HEK293 (cell line): ENCODE measurements at regions not wholly inside any gene's neighbourhood (a gene's known extent, or its start where the extent isn't known, plus 50 kb on each side); places are given as distances from the start of the nearest gene placed in this dataset.

ENCODE experiments used
- GLI4 ChIP-seq: fragments of 450-650 bp; formaldehyde crosslinking; IDR thresholded peaks from 2 replicates; pipeline ENCODE4 v1.5.1; 2016; ENCODE audit warnings: missing biosample characterization, missing genetic modification characterization
- TCF7L2 ChIP-seq: IDR thresholded peaks from 2 replicates; pipeline ENCODE4 v1.6.1; 2011; ENCODE audit warnings: low read depth, mild to moderate bottlenecking, inconsistent platforms, low read length, moderate library complexity, borderline replicate concordance
- ZFP69B ChIP-seq: fragments of 450-650 bp; formaldehyde crosslinking; IDR thresholded peaks from 2 replicates; pipeline ENCODE4 v1.5.1; 2016; ENCODE audit warnings: missing biosample characterization, missing genetic modification characterization
- ZNF350 ChIP-seq: fragments of 450-650 bp; formaldehyde crosslinking; IDR thresholded peaks from 2 replicates; pipeline ENCODE4 v1.5.0; 2017; ENCODE audit warnings: missing biosample characterization, mild to moderate bottlenecking, missing genetic modification characterization
- ZNF514 ChIP-seq: fragments of 450-650 bp; formaldehyde crosslinking; IDR thresholded peaks from 2 replicates; pipeline ENCODE4 v1.5.1; 2016; ENCODE audit warnings: missing biosample characterization, missing genetic modification characterization
- ZNF558 ChIP-seq: fragments of 450-650 bp; formaldehyde crosslinking; IDR thresholded peaks from 2 replicates; pipeline ENCODE4 v1.5.1; 2016; ENCODE audit warnings: missing biosample characterization, missing genetic modification characterization
- TF ChIP-seq, protein P1 (sequence below): fragments of 450-650 bp; formaldehyde crosslinking; IDR thresholded peaks from 2 replicates; pipeline ENCODE4 v1.5.1; 2016; ENCODE audit warnings: missing biosample characterization, missing genetic modification characterization
- TF ChIP-seq, protein P2 (sequence below): fragments of 450-650 bp; formaldehyde crosslinking; IDR thresholded peaks from 2 replicates; pipeline ENCODE4 v1.5.1; 2016; ENCODE audit warnings: missing biosample characterization, missing genetic modification characterization

DNA sequence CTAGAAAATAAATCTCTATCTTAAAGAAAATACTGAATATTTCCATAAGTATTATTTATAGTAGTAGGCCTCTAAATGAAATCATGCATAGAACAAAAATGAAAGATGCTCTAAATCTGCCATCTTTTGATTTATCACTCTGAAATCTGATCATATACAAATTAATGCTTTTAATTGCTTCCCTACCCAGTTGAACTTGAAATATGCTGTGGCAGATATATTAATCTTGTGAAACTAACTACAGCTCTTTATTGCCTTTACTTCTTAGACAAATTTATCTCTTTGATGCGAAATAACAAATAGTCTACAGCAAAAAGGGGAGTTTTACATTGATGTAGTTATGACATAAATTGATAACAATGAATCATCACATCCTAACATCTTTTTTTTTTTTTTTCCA lies 510.7 kb upstream of the SLITRK6 start:
- TF ChIP-seq ZFP69B, result no peak
- TF ChIP-seq ZNF514 (tag by site-specific recombination), result no peak
- no peak for TF ChIP-seq TCF7L2
- TF ChIP-seq ZNF558 (tag by site-specific recombination), result no peak
- no peak for TF ChIP-seq GLI4 (tag by site-specific recombination)
- TF ChIP-seq, protein P1, sequence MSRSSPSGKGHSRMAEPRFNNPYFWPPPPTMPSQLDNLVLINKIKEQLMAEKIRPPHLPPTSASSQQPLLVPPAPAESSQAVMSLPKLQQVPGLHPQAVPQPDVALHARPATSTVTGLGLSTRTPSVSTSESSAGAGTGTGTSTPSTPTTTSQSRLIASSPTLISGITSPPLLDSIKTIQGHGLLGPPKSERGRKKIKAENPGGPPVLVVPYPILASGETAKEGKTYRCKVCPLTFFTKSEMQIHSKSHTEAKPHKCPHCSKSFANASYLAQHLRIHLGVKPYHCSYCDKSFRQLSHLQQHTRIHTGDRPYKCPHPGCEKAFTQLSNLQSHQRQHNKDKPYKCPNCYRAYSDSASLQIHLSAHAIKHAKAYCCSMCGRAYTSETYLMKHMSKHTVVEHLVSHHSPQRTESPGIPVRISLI, result no peak
- TF ChIP-seq, protein P2, sequence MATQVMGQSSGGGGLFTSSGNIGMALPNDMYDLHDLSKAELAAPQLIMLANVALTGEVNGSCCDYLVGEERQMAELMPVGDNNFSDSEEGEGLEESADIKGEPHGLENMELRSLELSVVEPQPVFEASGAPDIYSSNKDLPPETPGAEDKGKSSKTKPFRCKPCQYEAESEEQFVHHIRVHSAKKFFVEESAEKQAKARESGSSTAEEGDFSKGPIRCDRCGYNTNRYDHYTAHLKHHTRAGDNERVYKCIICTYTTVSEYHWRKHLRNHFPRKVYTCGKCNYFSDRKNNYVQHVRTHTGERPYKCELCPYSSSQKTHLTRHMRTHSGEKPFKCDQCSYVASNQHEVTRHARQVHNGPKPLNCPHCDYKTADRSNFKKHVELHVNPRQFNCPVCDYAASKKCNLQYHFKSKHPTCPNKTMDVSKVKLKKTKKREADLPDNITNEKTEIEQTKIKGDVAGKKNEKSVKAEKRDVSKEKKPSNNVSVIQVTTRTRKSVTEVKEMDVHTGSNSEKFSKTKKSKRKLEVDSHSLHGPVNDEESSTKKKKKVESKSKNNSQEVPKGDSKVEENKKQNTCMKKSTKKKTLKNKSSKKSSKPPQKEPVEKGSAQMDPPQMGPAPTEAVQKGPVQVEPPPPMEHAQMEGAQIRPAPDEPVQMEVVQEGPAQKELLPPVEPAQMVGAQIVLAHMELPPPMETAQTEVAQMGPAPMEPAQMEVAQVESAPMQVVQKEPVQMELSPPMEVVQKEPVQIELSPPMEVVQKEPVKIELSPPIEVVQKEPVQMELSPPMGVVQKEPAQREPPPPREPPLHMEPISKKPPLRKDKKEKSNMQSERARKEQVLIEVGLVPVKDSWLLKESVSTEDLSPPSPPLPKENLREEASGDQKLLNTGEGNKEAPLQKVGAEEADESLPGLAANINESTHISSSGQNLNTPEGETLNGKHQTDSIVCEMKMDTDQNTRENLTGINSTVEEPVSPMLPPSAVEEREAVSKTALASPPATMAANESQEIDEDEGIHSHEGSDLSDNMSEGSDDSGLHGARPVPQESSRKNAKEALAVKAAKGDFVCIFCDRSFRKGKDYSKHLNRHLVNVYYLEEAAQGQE (tag by site-specific recombination), result no peak
- no peak for TF ChIP-seq ZNF350 (tag by site-specific recombination)
